ENCODE measurements at regions not wholly inside any gene's neighbourhood (a gene's known extent, or its start where the extent isn't known, plus 50 kb on each side); places are given as distances from the start of the nearest gene placed in this dataset.

GRCh38 chr7:46360296-46360695 lies 439.2 kb upstream of the IGFBP3 start:
- H3K4me1 Mint-ChIP-seq = no peaks in the 10 kb centered on the region
- H3K36me3 Mint-ChIP-seq (ENCODE audit: low read depth) = no peaks in the 10 kb centered on the region
- no peak overlapping the region for H3K4me3 Mint-ChIP-seq
- DNase-seq = no peak
- H3K9me3 Mint-ChIP-seq = no peaks in the 10 kb centered on the region
- no peak overlapping the region for H3K27ac Mint-ChIP-seq
- ChIA-PET POLR2A (no interaction called here), CTCF (no interaction called here)
- no peaks in the 10 kb centered on the region for H3K27me3 Mint-ChIP-seq

- Mint-ChIP-seq H3K4me1 (no peaks in the 10 kb centered on the region), H3K4me3 (no peak overlapping the region), H3K27ac (no peak overlapping the region), H3K36me3 (ENCODE audit: low read depth) (no peaks in the 10 kb centered on the region), H3K27me3 (no peaks in the 10 kb centered on the region), H3K9me3 (no peaks in the 10 kb centered on the region)
- ChIA-PET CTCF (interaction anchor here (1.3 kb wide), 1 partner anchor 459 kb away, joined by 3 read pairs; no protein-coding TSS in a partner anchor), POLR2A (no interaction called here)
- DNase-seq = no peak
Observed at GRCh38 chr7:46357851-46358250, 436.8 kb upstream of the IGFBP3 start.

DNA sequence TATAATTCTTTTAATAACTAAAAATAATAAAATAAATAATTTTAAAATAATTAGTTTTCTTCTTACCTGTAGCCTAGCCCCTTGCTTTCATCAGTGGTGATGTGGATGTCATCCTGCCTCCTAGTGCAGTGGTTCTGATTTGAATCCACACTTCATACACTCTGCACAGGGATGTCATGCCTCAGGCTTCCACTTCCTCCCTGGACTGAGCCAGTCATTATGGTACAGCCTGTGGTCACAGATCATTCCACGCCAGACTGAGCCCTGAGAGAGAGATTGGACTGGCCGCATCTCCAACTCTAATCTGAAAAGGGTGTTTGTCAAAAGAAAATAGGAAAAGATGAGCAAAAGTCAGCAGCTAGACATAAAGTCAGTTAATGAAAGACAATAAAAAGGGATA lies 436.2 kb upstream of the IGFBP3 start:
- Mint-ChIP-seq H3K4me1 (no peaks in the 10 kb centered on the region), H3K27ac (no peak overlapping the region), H3K27me3 (no peaks in the 10 kb centered on the region), H3K4me3 (no peak overlapping the region), H3K36me3 (ENCODE audit: low read depth) (no peaks in the 10 kb centered on the region), H3K9me3 (no peaks in the 10 kb centered on the region)
- no peak for DNase-seq
- ChIA-PET POLR2A (no interaction called here), CTCF (interaction anchor here (1.3 kb wide), 1 partner anchor 458 kb away, joined by 3 read pairs; no protein-coding TSS in a partner anchor)

GRCh38 chr7:46356371-46356770 lies 435.3 kb upstream of the IGFBP3 start:
- CTCF ChIA-PET = no interaction called here

DNA sequence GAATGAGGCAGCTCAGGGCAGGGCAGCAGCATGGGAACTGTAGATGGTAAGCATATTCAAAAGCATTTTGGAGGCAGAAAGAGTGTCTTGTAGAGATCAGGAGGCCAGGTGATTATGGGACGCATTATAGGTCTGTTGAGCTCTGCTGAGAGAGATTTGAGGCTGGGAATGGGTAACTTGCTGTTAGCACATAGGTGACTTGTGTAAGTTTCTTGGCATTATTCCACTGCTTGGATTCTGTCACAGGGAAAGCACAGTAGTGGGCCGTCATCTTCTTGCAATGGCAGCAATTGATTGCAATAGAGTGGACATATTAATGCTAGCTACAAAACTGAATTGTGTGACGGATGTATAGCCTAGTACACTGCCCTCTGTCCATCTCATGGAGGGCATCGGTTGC lies 434.3 kb upstream of the IGFBP3 start:
- Mint-ChIP-seq H3K36me3 (ENCODE audit: low read depth) (no peaks in the 10 kb centered on the region), H3K9me3 (no peaks in the 10 kb centered on the region), H3K27ac (no peak overlapping the region), H3K4me3 (no peak overlapping the region), H3K4me1 (no peaks in the 10 kb centered on the region), H3K27me3 (no peaks in the 10 kb centered on the region)
- no peak for DNase-seq
- CTCF ChIA-PET = no interaction called here
- POLR2A ChIA-PET = no interaction called here

More at GRCh38 chr7:46356371-46356770, 435.3 kb upstream of the IGFBP3 start:
- no peak for DNase-seq
- Mint-ChIP-seq H3K4me3 (no peak overlapping the region), H3K9me3 (no peaks in the 10 kb centered on the region), H3K27me3 (no peaks in the 10 kb centered on the region), H3K27ac (no peak overlapping the region), H3K4me1 (no peaks in the 10 kb centered on the region), H3K36me3 (ENCODE audit: low read depth) (no peaks in the 10 kb centered on the region)
- POLR2A ChIA-PET = no interaction called here

GRCh38 chr7:46352004-46352954 lies 431.2 kb upstream of the IGFBP3 start:
- Mint-ChIP-seq H3K4me1 (no peaks in the 10 kb centered on the region), H3K27me3 (no peaks in the 10 kb centered on the region), H3K27ac (no peak overlapping the region), H3K36me3 (ENCODE audit: low read depth) (no peaks in the 10 kb centered on the region), H3K4me3 (no peak overlapping the region), H3K9me3 (no peaks in the 10 kb centered on the region)
- ChIA-PET POLR2A (no interaction called here), CTCF (interaction anchor here (0.6 kb wide), 1 partner anchor 557 kb away, joined by 4 read pairs; no protein-coding TSS in a partner anchor)
- DNase-seq = peak; percentile 6

GRCh38 chr7:46349490-46349889 lies 428.4 kb upstream of the IGFBP3 start:
- POLR2A ChIA-PET = no interaction called here
- Mint-ChIP-seq H3K27ac (no peak overlapping the region), H3K4me1 (no peaks in the 10 kb centered on the region), H3K4me3 (no peak overlapping the region), H3K9me3 (no peaks in the 10 kb centered on the region), H3K36me3 (ENCODE audit: low read depth) (no peaks in the 10 kb centered on the region), H3K27me3 (no peaks in the 10 kb centered on the region)
- CTCF ChIA-PET = no interaction called here
- no peak for DNase-seq

GRCh38 chr7:46344533-46344932 lies 423.5 kb upstream of the IGFBP3 start:
- Mint-ChIP-seq H3K4me1 (no peaks in the 10 kb centered on the region), H3K27me3 (no peaks in the 10 kb centered on the region), H3K4me3 (no peak overlapping the region), H3K9me3 (no peaks in the 10 kb centered on the region), H3K27ac (no peak overlapping the region), H3K36me3 (ENCODE audit: low read depth) (no peaks in the 10 kb centered on the region)
- DNase-seq = no peak
- POLR2A ChIA-PET = no interaction called here
- CTCF ChIA-PET = no interaction called here

GRCh38 chr7:46343802-46344201 lies 422.7 kb upstream of the IGFBP3 start:
- H3K4me1 Mint-ChIP-seq = no peaks in the 10 kb centered on the region
- H3K27me3 Mint-ChIP-seq = no peaks in the 10 kb centered on the region
- H3K4me3 Mint-ChIP-seq = no peak overlapping the region
- H3K36me3 Mint-ChIP-seq (ENCODE audit: low read depth) = no peaks in the 10 kb centered on the region
- no peak overlapping the region for H3K27ac Mint-ChIP-seq
- DNase-seq = no peak
- ChIA-PET CTCF (no interaction called here), POLR2A (no interaction called here)
- H3K9me3 Mint-ChIP-seq = no peaks in the 10 kb centered on the region

DNA sequence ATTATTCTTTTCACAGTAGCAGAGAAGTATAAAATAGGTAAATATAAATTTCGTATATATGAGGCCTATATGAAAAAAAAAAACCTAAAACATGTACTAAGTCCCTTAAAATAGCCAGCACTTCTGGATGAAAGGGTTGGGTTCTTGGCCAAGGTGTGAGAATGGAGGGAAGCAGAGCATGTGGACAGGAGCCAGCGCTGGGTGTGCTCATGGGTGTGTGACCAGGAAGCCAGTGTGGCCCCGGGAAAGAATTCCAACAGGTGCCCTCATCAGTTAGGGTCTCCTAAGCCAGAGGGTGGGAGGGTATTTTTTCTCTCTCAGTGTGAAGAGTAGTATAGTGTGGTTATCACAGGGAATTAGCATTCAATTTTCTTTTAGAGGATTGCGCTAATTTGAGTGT lies 401.9 kb upstream of the IGFBP3 start:
- no peak for DNase-seq
- H3K27ac Mint-ChIP-seq = no peak overlapping the region
- H3K27me3 Mint-ChIP-seq = no peaks in the 10 kb centered on the region
- H3K4me1 Mint-ChIP-seq = no peaks in the 10 kb centered on the region
- no peak overlapping the region for H3K4me3 Mint-ChIP-seq
- POLR2A ChIA-PET = no interaction called here
- H3K36me3 Mint-ChIP-seq (ENCODE audit: low read depth) = no peaks in the 10 kb centered on the region
- H3K9me3 Mint-ChIP-seq = peaks cover 3% of the 10 kb centered on the region
- CTCF ChIA-PET = no interaction called here

- ChIA-PET CTCF (interaction anchor here (0.6 kb wide), 1 partner anchor 45 kb away, joined by 4 read pairs; no protein-coding TSS in a partner anchor), POLR2A (no interaction called here)
- Mint-ChIP-seq H3K4me1 (no peaks in the 10 kb centered on the region), H3K27me3 (no peaks in the 10 kb centered on the region), H3K36me3 (ENCODE audit: low read depth) (no peaks in the 10 kb centered on the region), H3K4me3 (no peak overlapping the region), H3K9me3 (peaks cover 3% of the 10 kb centered on the region), H3K27ac (no peak overlapping the region)
- DNase-seq = no peak
Observed at GRCh38 chr7:46321556-46322205, 400.6 kb upstream of the IGFBP3 start.

DNA sequence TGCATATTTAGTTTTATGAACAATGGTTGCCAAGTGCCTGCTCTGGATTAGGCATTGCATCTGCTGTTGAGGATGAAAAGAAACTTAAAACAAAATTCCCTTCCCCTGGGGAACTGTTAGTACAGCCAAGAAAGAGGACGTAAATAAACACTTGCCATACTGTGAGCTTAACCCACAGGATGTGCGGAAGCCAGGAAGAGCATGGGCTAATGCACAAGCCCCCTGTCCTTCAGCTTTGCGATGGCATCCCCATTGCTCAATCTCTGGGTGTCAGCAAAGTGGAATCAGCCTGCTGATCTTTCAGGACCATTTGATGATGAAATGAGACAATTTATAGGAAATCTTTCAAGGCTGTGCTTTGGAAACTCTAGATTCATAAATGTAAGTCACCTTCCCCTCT lies 399.9 kb upstream of the IGFBP3 start:
- DNase-seq = no peak
- Mint-ChIP-seq H3K36me3 (ENCODE audit: low read depth) (no peaks in the 10 kb centered on the region), H3K27ac (no peak overlapping the region), H3K4me3 (no peak overlapping the region), H3K9me3 (peaks cover 3% of the 10 kb centered on the region), H3K27me3 (no peaks in the 10 kb centered on the region), H3K4me1 (no peaks in the 10 kb centered on the region)
- CTCF ChIA-PET = no interaction called here
- POLR2A ChIA-PET = no interaction called here

- Mint-ChIP-seq H3K27me3 (no peaks in the 10 kb centered on the region), H3K36me3 (ENCODE audit: low read depth) (no peaks in the 10 kb centered on the region), H3K27ac (no peak overlapping the region), H3K4me3 (no peak overlapping the region), H3K4me1 (no peaks in the 10 kb centered on the region), H3K9me3 (peaks cover 3% of the 10 kb centered on the region)
- DNase-seq = no peak
- POLR2A ChIA-PET = no interaction called here
- CTCF ChIA-PET = no interaction called here
Observed at GRCh38 chr7:46319841-46320240, 398.8 kb upstream of the IGFBP3 start.

Measured in activated CD4-positive, alpha-beta T cell treated with anti-CD3 and anti-CD28 coated beads, Interleukin-2, amount 10 ng/mL, durations not matched to agents 7 days and 5 days (primary cell).